Endothelial cell of umbilical vein (primary cell): ENCODE measurements at regions not wholly inside any gene's neighbourhood (a gene's known extent, or its start where the extent isn't known, plus 50 kb on each side); places are given as distances from the start of the nearest gene placed in this dataset.

Experiments
- BruUV-seq: library from RNA; stranded (reverse); fragments of 400-500 nt; replicated peaks from 2 replicates; lab custom pipeline; 2021; lab: Mats Ljungman, UMichigan
- CTCF ChIA-PET: fragments of 300-600, 350-600 bp; sonication (Branson Sonifier 250); formaldehyde crosslinking; loops from one replicate; lab custom pipeline; 2021; ENCODE audit warnings: antibody characterized with exemption, inconsistent platforms; lab: Charles Lee
- POLR2A ChIA-PET: fragments of 300-600, 350-600 bp; sonication (Branson Sonifier 250); formaldehyde crosslinking; loops from one replicate; lab custom pipeline; 2021; ENCODE audit warnings: antibody characterized with exemption, inconsistent platforms; lab: Charles Lee
- DNase-seq: peaks from one replicate; pipeline ENCODE4 v3.0.0-alpha.2; 2011; ENCODE audit warnings: low read depth, low spot score
- FAIRE-seq: peaks from 2 replicates; lab custom pipeline; 2011; peaks lifted over from hg19 to GRCh38; lab: Jason Lieb, UNC
- H2AFZ ChIP-seq: 2 replicates; pipeline ENCODE4 v1.6.0; 2012; ENCODE audit warnings: low read depth, low read length, control low read depth, inconsistent platforms
- H3K27ac ChIP-seq: 2 replicates; pipeline ENCODE4 v1.5.1; 2011; ENCODE audit warnings: low read depth, mild to moderate bottlenecking, control low read depth, low read length, moderate library complexity; ENCODE audit not compliant: insufficient read depth
- H3K27me3 ChIP-seq, 2 experiments: 2 replicates each; pipeline versions ENCODE4 v1.6.0 to v1.6.1; 2011; ENCODE audit warnings: low read length in 2 of 2, mixed read lengths in 1 of 2; ENCODE audit not compliant: control insufficient read depth in 2 of 2, insufficient read depth in 2 of 2
- H3K36me3 ChIP-seq, 2 experiments: 2 replicates in 1 of 2; 3 replicates in 1 of 2; pipeline ENCODE4 v1.5.1; 2011; ENCODE audit warnings: low read length in 2 of 2, mild to moderate bottlenecking in 1 of 2, moderate library complexity in 1 of 2; ENCODE audit not compliant: control insufficient read depth in 2 of 2, insufficient read depth in 2 of 2; ENCODE audit errors: extremely low read depth in 1 of 2
- H3K4me1 ChIP-seq: 3 replicates; pipeline ENCODE4 v1.5.1; 2011; ENCODE audit warnings: mild to moderate bottlenecking, low read length; ENCODE audit not compliant: control insufficient read depth, insufficient read depth; ENCODE audit errors: extremely low read depth
- H3K4me2 ChIP-seq: 2 replicates; pipeline ENCODE4 v1.6.1; 2011; ENCODE audit warnings: low read length, control low read depth, mixed read lengths; ENCODE audit not compliant: insufficient read depth
- H3K4me3 ChIP-seq, 3 experiments: fragments of 200-600 bp in 1 of 3; sonication (generic), shearing (Covaris generic) in 1 of 3; replicated peaks in 1 of 3; 2 replicates each; pipeline ENCODE4 v1.5.1; 2011 to 2016; ENCODE audit warnings: control low read depth in 3 of 3, low read length in 3 of 3, mild to moderate bottlenecking in 2 of 3, inconsistent platforms in 1 of 3, low read depth in 1 of 3, moderate library complexity in 1 of 3; ENCODE audit not compliant: insufficient read depth in 1 of 3
- H3K79me2 ChIP-seq: 2 replicates; pipeline ENCODE4 v1.6.0; 2012; ENCODE audit warnings: low read length, inconsistent platforms; ENCODE audit not compliant: control insufficient read depth, insufficient read depth
- H3K9ac ChIP-seq: replicated peaks from 2 replicates; pipeline ENCODE3; 2011; ENCODE audit warnings: low read length, control low read depth; ENCODE audit not compliant: insufficient read depth; ENCODE audit errors: extremely low read depth
- H3K9me1 ChIP-seq: replicated peaks from 3 replicates; pipeline ENCODE4 v1.6.0; 2011; ENCODE audit warnings: mild to moderate bottlenecking, low read length; ENCODE audit not compliant: control insufficient read depth, insufficient read depth; ENCODE audit errors: extremely low read depth
- H3K9me3 ChIP-seq: replicated peaks from 2 replicates; pipeline ENCODE4 v1.5.1; 2012; ENCODE audit warnings: low read length, inconsistent platforms; ENCODE audit not compliant: control insufficient read depth, insufficient read depth
- H4K20me1 ChIP-seq: replicated peaks from 2 replicates; pipeline ENCODE3; 2011; ENCODE audit warnings: mild to moderate bottlenecking, low read length; ENCODE audit not compliant: control insufficient read depth, insufficient read depth; ENCODE audit errors: extremely low read depth
- CTCF ChIP-seq, 2 donors: IDR thresholded peaks; 1 replicate in 1 of 2; 2 replicates in 1 of 2; pipeline ENCODE4 v1.5.1; 2011; ENCODE audit warnings: low read length in 2 of 2, mild to moderate bottlenecking in 2 of 2, moderate library complexity in 2 of 2, control low read depth in 1 of 2, inconsistent platforms in 1 of 2, low read depth in 1 of 2; ENCODE audit not compliant: insufficient read depth in 1 of 2; ENCODE audit errors: extremely low read depth in 1 of 2
- EZH2 ChIP-seq: IDR thresholded peaks from 2 replicates; pipeline ENCODE4 v1.6.1; 2012; ENCODE audit warnings: borderline replicate concordance, low read depth, mild to moderate bottlenecking, moderate library complexity, low read length, inconsistent platforms; ENCODE audit not compliant: severe bottlenecking
- FOS ChIP-seq: IDR thresholded peaks from 2 replicates; pipeline ENCODE4 v1.6.1; 2011; ENCODE audit warnings: mild to moderate bottlenecking, low read length, moderate library complexity, borderline replicate concordance; ENCODE audit not compliant: insufficient read depth
- GATA2 ChIP-seq: IDR thresholded peaks from 2 replicates; pipeline ENCODE4 v1.7.0; 2011; ENCODE audit warnings: low read depth, mild to moderate bottlenecking, moderate library complexity, mixed read lengths, low read length; ENCODE audit not compliant: insufficient read length, insufficient read depth
- JUN ChIP-seq: IDR thresholded peaks from 2 replicates; pipeline ENCODE4 v1.6.1; 2011; ENCODE audit warnings: borderline replicate concordance, low read depth; ENCODE audit not compliant: insufficient read length, insufficient read depth
- MYC ChIP-seq: IDR thresholded peaks from one replicate; pipeline ENCODE4 v1.6.1; 2011; ENCODE audit warnings: mild to moderate bottlenecking, low read depth, low read length
- POLR2A ChIP-seq: IDR thresholded peaks from 2 replicates; pipeline ENCODE4 v1.6.1; 2012; ENCODE audit warnings: low read depth, mild to moderate bottlenecking, control low read depth, low read length
- POLR2AphosphoS5 ChIP-seq: IDR thresholded peaks from 2 replicates; pipeline ENCODE4 v1.6.1; 2012; ENCODE audit warnings: low read depth, mild to moderate bottlenecking, control low read depth, low read length, moderate library complexity; ENCODE audit not compliant: insufficient read depth
- dilution Hi-C: fragments of 300-500 bp; cut with MboI; formaldehyde crosslinking; loops from one replicate; pipeline ENCODE4 v1.15.0; 2019; ENCODE audit warnings: low sequenced_read_pairs; ENCODE audit not compliant: extremely low pct_ligation_motif_present
- intact Hi-C: fragments of 100-400 bp; cut with micrococcal nuclease; formaldehyde crosslinking; loops from one replicate; pipeline ENCODE4 v1.10.0; 2022
- TF ChIP-seq, protein P1 (sequence below): IDR thresholded peaks from 2 replicates; pipeline ENCODE4 v1.6.1; 2011; ENCODE audit not compliant: insufficient read depth, insufficient read length

- Histone ChIP-seq H3K9ac (no peak overlapping the region), H4K20me1 (no peaks in the 10 kb centered on the region), H3K27ac (no peak overlapping the region), H3K4me3 (no peak overlapping the region), H3K9me3 (no peaks in the 10 kb centered on the region), H3K9me1 (no peaks in the 10 kb centered on the region), H3K4me2 (no peak overlapping the region), H3K27me3 (no peaks in the 10 kb centered on the region), H3K4me1 (no peaks in the 10 kb centered on the region), H2AFZ (peak overlapping the region; percentile 11), H3K36me3 (no peaks in the 10 kb centered on the region), H3K79me2 (no peaks in the 10 kb centered on the region)
- POLR2A ChIA-PET: no interaction called here
- dilution Hi-C loops (no loop called here), intact Hi-C loops (no loop called here)
- no peak for DNase-seq
- CTCF ChIA-PET: no interaction called here
- no peak for FAIRE-seq
- no TSS peak for BruUV-seq
- TF ChIP-seq CTCF (IDR thresholded peaks at IDR 0.05; ENCODE audit: extremely low read depth in 1 of 2, insufficient read depth in 1 of 2, low read depth in 1 of 2, low read length in 2 of 2) (no peak), MYC (no peak), FOS (no peak), GATA2 (no peak), POLR2A (no peak), JUN (no peak), EZH2 (no peak), POLR2AphosphoS5 (no peak)
- TF ChIP-seq, protein P1, sequence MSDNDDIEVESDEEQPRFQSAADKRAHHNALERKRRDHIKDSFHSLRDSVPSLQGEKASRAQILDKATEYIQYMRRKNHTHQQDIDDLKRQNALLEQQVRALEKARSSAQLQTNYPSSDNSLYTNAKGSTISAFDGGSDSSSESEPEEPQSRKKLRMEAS: no peak
These were observed 143.1 kb downstream of the C4orf33 start for GRCh38 chr4:129239088-129239487.
